ENCODE measurements at regions not wholly inside any gene's neighbourhood (a gene's known extent, or its start where the extent isn't known, plus 50 kb on each side); places are given as distances from the start of the nearest gene placed in this dataset.
A peak's percentile ranks its signal among the peaks of the same experiment; 100 is the strongest.

DNA sequence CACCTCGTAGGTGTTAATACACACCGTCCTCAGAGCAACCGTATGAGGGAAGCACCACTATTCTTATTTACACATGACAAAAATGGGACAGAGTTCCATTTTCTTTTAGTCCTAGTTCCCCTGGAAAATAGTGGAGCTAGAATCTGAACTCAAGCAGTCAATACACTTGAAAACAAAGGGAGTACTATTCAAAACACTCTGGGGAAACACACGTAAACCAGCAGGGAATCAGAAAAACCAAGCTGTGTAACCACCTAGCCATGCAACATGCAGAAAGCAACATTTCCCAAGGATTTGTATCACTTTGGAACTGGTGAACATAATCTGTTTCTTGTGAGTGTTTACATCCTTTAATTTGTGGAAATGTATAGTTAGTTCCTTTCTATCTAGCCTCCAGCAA lies 208.2 kb downstream of the UBE2E3 start:
- DNase-seq (ENCODE audit: low read depth in 2 of 2) = no peak

DNA sequence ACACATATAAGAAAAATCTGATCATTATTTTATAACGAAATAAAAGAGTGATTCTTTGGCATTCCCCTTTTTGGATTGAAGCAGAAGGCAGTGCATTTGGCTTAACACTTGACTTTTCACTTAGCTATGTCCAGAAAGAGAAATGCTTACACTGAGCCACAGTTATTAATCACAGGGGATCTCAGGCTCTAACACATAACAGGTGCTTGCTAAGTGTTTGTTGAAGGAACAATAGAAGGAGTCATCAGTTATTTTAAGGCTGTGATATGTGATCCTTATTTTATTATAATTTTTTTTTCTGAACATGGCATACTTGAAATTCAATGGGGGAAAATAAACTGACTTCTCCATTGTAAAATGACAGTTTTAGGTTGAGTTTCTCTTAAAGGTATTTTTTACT lies 209.5 kb downstream of the UBE2E3 start:
- DNase-seq (ENCODE audit: low read depth in 2 of 2) = no peak

DNA sequence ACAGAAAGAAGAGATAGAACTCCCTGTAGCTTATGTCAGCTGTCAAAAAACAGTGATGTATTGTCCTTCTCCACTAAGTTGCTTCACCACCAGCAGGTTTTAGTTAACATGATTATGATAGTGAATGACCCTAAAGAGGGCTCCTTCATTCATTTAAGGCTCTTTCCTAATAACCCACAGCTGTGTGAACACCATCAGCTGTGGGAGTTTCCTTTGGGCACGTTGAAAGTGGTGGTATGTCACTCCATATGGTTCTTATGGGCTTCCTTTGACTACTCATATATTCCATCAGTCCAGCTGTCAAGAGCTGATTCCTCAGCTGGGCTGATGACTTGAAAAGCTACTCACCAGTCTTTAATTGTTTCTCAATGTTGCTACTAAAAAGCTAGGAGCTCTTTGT lies 210.3 kb downstream of the UBE2E3 start:
- DNase-seq (ENCODE audit: low read depth in 2 of 2) = peak; percentile 79 to 81

DNA sequence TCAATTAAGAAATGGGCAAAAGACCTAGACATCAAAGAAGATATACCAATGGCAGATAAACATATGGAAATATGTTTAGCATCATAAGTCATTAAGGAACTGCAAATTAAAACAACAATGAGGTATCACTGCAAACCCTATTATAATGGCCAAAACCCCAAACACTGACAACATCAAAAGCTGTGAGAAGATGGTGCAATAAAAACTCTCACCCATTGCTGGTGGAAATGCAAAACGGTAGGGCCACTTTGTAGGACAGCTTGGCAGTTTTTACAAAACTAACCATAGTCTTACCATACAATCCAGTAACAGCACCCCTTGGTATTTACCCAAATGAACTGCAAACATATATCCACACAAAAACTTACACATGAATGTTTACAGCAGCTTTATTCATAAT lies 213.1 kb downstream of the UBE2E3 start:
- no peak for DNase-seq (ENCODE audit: low read depth in 2 of 2)

DNA sequence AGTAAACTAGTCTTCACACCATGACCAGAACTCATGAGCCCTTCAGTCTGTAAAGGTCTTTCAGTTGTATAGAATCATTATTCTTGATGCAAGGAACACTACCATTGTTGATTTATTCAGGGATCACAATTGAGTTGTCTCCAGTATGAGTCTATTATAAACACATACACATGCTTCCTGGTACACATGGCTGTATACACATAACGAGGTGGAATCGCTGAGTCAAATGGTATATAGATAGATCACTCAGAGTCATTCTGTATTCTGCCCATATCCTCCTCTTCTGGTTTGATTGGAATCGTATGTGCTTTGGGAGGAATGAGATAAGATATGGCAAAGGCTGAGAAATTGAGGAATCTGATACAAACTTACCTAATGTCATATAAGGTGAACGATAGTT lies 216.0 kb downstream of the UBE2E3 start:
- DNase-seq (ENCODE audit: low read depth in 2 of 2) = no peak

DNA sequence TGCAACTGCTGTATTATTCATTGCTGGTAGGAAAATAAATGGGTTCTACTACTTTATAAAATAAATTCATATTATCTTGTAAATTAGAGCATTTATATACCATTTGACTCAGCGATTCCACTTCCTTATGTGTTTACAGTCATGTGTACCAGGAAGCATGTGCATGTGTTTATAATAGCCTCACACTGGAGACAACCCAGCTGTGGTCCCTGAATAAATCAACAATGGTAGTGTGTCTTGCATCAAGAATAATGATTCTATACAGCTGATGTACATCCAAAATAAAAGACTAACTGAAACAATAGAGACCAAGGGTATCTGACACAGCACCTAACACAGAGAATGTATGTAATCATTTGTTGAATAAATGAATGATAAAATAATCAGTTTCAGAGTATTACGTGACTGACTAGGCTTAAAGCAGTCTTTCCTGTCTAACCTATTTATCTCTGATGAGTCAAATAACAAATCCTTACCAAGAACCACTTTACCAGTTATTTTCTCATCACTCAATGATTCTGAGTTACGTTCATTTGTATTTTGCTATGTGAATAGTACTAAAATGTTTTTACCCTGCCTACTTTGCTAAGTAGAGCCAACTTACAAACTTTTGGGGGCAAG lies 216.8 kb downstream of the UBE2E3 start:
- DNase-seq (ENCODE audit: low read depth in 2 of 2) = no peak

DNA sequence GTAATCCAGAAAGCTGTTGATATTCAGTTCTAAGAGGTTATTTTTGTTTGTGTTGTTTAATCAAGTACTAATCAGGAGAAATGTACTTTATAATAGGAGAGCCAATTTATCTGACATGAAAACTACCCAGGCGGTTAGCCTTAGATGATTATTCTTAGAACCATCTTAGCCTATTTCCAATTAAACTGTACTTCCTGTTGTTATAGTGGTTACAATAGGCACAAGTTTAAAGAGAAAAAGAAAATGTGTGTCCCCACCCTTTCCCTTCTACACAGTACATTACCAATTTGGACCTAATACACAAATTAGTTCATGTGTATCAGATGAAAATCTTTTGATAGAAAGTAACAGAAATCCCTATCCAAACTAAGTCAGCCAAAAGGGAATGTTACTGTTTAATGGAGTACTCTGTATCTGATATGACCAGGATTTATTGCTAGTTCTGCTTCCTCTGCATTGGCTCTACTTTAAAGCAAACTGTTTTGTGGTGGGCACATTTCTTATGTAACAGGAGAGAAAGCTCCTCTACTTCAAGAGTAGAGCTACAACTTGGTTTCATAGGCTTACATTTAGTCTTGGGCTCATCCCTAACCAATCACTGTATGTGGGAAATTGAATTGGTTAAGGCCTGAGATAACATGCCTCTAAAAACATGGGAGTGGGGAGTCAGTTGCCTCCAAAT lies 217.9 kb downstream of the UBE2E3 start:
- DNase-seq (ENCODE audit: low read depth in 2 of 2) = no peak

DNA sequence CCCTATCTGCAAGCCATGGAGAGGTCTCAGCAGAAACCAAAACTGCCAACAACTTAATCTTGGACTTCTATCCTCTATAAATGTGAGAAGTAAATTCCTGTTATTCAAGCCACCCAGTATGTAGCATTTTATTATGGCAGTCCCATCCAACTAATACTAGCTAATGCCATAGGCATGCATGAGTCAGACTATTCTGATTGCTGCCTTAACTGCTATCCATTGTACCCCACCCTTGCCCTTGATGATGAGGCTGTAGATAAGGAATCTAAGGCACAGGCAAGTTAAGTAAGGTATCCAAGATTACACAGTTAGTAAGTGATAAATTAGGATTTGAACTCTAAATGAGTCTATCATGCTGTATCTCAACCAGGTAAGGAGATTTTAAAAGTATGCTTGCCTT lies 223.0 kb downstream of the UBE2E3 start:
- DNase-seq (ENCODE audit: low read depth in 2 of 2) = peak; percentile 43 to 58

DNA sequence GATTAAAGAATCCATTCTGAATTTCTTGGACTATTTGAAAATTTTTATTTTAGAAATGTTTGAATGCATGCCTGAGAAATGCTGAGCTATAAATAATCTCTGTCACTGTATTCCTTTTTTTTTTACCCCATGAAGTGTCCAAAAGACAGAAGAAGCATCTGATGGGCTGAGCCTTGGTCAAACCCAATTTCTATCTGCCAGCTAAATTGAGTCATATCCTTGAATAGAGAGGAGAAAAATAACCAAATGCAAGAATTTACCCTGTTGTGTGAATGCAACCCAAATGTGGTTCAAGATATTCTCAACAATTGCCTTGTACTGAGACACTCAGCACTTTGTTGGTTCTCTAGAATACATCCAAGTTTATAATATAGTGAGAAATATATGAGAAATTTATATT lies 223.5 kb downstream of the UBE2E3 start:
- DNase-seq (ENCODE audit: low read depth in 2 of 2) = no peak

DNA sequence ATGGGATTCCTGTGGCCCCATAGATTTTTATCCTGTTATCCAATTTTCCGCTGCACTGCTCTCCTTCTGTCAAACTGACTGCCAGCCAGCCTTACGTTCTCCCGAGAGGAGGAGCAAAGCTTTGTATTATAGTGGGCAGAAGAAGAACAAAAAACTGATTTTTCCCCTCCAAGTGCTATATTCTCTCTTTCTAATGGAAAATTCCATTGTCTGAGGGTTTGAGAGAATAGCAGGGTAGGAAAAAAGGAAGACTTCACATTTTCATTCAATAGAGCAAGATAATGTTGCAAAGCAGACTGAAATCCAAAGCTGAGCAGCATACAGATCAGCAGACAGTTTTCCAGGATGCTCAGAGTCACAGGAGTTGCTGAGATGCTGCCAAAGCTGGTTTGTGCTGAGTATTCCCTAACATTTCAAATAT lies 238.0 kb downstream of the UBE2E3 start:
- no peak for DNase-seq (ENCODE audit: low read depth in 2 of 2)

DNA sequence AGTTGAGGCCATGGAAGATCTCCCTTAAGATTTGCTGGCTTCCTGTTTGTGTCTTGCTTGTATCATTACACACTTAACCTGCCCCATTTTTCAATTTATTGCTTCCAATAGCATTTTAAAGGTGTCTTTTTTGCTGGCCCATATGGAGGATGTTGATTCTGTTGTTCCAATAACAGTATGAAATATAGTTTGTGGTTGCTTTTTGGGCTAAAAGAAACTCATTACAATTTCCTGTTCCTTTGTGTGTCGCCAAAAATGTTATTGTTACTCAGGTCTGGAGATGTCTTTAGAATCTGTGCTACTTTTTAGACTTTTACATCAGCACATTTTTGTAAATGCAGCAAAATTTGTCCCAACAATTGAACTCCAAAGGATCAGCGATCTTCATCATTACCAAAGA lies 234.0 kb upstream of the ITGA4 start:
- DNase-seq (ENCODE audit: low read depth in 2 of 2) = no peak

DNA sequence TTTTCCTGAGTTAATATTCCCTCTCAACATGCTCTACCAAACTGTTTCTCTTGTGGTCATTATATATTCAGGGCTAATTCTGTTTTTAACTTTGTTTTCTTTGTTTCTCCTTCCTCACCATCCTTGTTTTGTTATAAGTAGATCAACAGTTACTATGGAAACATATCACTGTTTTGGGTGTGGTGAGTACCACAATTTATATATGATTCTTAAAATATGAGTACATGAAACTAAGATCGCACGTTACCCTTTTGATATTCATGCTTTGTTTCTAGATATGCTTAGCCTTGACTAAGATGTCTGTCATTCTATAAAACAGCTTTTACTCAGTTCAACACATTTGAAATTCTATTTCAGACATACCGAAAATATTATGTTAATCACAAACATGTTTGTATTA lies 232.3 kb upstream of the ITGA4 start:
- DNase-seq (ENCODE audit: low read depth in 2 of 2) = no peak

DNA sequence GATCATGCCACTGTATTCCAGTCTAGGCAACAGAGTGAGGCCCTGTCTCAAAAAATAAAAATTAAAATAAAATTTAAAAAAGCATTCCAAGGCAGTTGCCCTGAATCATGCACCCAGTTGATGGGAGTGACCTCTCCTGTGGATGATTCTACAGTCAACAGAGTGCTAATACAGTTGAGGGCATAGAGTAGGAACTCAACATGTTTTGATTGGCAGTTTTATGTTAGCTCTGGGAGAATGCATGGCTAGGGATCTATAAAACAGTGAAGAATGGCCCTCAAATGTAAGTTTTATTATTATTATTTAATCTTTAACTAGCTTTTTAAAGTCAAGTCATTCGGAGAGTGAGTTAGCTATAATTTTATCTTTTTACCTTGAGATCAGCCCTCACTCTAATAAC lies 228.5 kb upstream of the ITGA4 start:
- no peak for DNase-seq (ENCODE audit: low read depth in 2 of 2)

DNA sequence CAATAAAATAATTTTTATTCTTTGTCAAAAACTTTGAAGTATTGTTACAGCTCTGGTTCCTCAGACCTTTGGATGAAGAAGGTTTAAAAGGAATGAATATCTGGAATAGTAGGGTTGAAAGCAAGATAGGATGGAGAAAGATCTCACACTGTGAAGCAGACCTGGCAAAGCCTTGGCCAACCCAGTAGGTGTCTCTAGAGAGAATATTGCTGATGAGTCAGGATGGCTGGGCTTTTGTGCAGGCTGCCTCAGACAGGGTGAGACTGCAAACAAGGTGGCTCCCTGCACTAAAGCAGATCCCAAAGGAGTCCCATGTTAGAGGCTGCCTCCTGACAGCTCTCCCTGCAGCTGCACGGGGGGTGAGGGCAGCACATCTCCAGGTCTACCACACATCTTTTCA lies 226.0 kb upstream of the ITGA4 start:
- no peak for DNase-seq (ENCODE audit: low read depth in 2 of 2)

DNA sequence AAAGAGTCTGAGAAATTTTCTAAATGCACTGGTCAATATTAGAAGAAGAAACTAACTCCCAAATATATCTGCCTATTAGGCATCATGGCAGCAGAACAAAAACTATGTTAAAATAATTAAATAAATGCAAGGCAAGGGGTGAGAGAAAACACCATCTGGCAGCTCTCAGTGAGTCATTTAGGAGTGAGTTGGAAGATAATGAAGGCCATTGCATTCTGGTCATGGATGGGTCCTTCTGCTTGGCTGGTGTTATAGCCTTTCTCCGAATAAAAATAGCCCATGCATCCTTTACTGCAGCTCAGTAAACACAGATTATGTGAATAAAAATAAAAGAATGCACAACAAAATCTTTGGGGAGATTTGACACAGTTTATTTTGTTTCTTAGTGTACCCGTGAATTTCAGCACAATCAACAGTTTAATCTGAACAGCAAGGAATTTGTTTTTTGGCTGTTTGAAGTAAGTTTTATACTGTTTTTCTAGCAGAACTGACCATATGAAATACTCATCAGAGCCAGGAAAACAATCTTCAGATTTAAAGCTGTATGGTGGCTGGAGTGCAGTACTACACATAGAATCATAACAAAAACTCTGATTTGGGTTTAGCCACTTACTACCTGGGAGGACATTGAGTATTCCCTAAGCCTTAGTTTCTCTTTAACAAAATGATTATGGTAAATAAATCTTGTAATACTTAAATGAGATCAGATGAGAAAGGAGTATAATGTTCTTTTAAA lies 225.1 kb upstream of the ITGA4 start:
- DNase-seq (ENCODE audit: low read depth in 2 of 2) = no peak

DNA sequence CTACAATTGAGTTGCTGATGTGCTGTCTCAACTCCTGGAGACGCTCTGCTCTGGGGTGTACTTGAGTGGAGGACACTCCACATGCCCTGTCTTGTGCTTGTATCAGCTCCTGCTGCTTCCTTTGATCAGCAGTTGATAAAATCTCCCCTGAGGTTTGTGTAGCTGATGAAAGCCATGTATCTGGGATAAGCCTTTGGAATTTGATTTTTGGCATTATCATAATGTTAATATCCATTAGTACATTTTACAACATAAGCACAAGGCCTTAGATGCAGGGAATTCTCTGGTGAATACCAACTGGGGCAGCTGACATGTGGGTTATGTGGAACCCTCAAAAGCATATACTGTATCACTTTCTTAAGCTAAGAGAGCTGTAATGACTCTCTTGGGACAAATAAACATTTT lies 222.7 kb upstream of the ITGA4 start:
- DNase-seq (ENCODE audit: low read depth in 2 of 2) = peak; percentile 5 to 9

DNA sequence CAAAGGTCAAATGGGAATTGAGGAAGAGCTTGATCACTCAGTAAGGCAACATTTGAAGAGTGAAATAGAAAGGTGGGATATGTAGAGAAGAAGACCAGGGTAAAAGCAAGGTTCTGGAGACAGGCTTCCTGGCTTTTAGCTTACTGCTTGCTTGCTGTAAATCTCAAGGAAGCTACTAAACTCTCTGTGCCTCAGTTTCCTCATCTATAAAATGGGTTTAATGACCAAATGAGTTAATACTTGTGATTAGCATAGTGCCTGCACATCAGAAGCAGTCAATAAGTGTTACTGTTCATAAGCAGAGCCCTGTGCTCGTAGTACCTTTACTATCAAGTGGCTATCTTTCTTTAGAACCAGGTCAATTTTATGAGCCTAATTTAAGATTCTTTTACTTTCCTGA lies 222.2 kb upstream of the ITGA4 start:
- no peak for DNase-seq (ENCODE audit: low read depth in 2 of 2)

DNA sequence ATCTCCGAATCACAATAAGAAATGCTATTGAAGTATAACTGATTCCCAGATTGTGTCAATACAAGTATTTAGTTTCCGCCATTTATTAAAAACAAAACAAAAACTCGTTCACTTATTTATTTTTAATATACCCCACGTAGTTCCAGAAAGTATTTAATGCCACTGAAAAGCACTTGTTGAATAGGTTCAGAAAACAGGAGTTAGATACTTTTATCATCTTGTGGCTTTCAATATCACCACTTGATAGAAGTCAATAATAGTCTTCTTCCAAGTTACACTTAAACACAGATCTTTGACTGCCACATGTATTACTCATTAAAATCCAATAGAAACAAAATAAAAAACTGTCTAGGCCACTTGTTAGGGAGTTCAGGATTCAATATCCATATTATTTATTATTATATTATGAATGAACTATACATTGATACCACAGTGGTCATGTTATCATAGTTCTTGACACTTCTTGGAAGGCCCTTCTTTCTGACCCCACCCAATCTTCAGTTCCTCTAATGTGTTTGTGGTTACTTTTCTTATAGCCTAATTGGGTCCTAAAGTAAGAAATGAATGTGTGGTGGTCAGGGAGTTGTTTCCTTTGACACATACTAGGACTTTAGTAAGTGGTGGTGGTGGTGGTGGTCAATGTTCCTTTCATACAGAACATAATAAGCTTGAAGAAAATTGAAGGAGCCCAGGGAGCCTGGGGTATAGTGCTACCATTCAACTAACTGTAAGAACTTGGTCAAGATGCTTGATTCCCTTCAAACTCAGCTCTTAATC lies 221.3 kb upstream of the ITGA4 start:
- no peak for DNase-seq (ENCODE audit: low read depth in 2 of 2)

DNA sequence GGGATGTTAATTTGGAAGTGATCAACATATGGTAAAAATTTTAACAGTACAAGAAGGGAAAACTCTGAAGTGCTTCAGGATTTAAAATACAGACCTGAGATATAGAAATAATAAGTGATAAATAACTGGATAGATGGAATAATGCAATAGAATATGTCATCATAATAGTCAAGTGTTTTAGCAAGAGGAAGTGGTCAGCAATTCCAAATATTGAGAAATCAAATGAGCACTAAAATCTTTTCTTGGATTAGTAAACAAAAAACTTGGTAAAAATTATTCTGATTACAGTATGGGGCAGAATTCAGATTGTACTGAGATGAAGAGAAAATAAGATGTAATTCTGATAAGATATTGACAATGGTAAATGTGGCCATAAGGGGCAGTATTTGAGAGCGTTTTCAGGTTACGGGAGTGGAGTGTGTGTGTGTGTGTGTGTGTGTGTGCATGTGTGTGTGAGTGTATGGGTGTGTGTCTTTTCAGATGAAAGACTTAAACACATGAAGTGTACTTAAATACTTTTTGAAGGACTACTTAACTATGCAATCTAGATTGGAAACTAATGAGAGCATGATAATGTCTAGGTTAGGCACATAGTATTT lies 217.9 kb upstream of the ITGA4 start:
- no peak for DNase-seq (ENCODE audit: low read depth in 2 of 2)

DNA sequence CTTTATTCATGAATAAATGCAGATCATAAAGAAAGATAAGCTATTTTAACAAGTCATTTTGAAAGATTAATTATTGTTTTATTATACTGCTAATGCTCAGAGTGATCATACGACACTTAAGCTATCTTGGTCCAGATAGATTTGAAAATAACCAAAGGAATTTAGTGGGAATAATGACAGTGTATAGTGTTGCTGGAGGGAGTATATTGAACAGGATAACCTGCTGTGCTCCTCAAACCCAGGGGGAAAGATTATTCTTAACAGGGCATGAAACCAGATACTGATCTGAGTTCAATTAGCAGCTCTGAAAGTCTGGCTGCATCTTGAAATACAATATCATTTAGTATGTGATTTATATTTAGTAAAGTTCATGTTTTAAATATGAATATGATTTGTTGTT lies 216.3 kb upstream of the ITGA4 start:
- no peak for DNase-seq (ENCODE audit: low read depth in 2 of 2)

DNA sequence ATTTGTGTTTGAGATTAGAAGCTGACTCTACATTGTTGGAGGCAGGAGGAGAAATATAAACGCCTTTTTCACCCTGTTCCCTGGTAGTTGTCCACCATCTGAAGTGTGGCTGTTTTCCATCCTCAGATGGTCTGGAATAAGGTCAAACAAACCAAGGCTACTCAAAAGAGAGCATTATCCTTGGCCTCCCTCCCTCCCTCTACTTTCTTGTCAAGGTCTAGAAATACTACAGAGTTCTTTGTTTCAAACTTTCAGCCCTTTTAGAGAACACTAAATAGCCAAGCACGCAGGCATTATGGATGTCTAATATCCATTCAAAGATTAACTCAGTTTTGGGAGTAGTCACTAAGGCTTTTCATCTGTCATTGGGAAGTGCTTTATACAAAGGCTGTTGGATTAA lies 215.8 kb upstream of the ITGA4 start:
- no peak for DNase-seq (ENCODE audit: low read depth in 2 of 2)

DNA sequence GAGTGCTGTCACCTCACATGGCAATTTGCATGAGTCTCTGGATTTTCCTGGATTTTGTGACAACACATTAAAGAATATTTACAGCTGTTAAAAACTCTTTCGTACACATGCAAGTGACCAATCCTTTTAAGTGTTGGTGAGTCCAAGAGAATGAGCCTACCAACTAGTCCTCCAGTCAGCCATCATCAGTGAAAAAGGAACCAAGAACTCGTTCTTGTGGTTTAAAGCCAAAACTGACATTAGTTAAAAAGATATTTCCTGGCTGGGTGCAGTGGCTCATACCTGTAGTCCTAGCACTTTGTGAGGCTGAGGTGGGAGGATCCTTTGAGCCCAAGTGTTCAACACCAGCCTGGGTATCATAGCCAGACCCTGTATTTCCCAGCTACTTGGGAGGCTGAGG lies 215.4 kb upstream of the ITGA4 start:
- DNase-seq (ENCODE audit: low read depth in 2 of 2) = no peak

Data from fibroblast of skin of left biceps (primary cell).